ENCODE measurements at regions not wholly inside any gene's neighbourhood (a gene's known extent, or its start where the extent isn't known, plus 50 kb on each side); places are given as distances from the start of the nearest gene placed in this dataset.

GRCh38 chr1:162973381-162973795, 95.8 kb upstream of the RGS4 start:
- Histone ChIP-seq H3K27ac (ENCODE audit: insufficient read length, low read depth, low read length) (no peak overlapping the region), H3K4me1 (ENCODE audit: insufficient read depth, low read length) (no peaks in the 10 kb centered on the region), H4K8ac (replicated peaks; ENCODE audit: insufficient read length, low read depth, low read length) (no peak overlapping the region), H4K91ac (ENCODE audit: insufficient read length, low read depth, low read length) (no peak overlapping the region), H3K18ac (ENCODE audit: insufficient read length, low read depth, low read length) (no peak overlapping the region), H2AFZ (ENCODE audit: low read length) (no peak overlapping the region), H3K79me1 (ENCODE audit: insufficient read depth, low read depth, low read length, poor library complexity, severe bottlenecking) (no peaks in the 10 kb centered on the region), H3K23me2 (ENCODE audit: insufficient read length, low read depth, low read length, poor library complexity, severe bottlenecking) (no peaks in the 10 kb centered on the region), H3K14ac (ENCODE audit: insufficient read depth, low read length) (no peak overlapping the region), H4K5ac (ENCODE audit: insufficient read length, low read depth, low read length) (no peak overlapping the region), H4K20me1 (ENCODE audit: control insufficient read depth, insufficient read depth, insufficient read length) (no peaks in the 10 kb centered on the region), H3K27me3 (ENCODE audit: insufficient read depth, low read length) (no peaks in the 10 kb centered on the region), H3K9me3 (ENCODE audit: control insufficient read depth, low read depth, low read length) (no peaks in the 10 kb centered on the region), H2BK12ac (ENCODE audit: insufficient read length, low read depth, low read length) (no peak overlapping the region), H2BK120ac (ENCODE audit: low read depth, low read length, poor library complexity, severe bottlenecking) (no peak overlapping the region), H3K4ac (ENCODE audit: low read depth, low read length) (no peak overlapping the region), H3K4me2 (ENCODE audit: insufficient read depth, insufficient read length, low read length) (no peak overlapping the region), H3K9ac (ENCODE audit: extremely low read depth, insufficient read length, low read length) (no peak overlapping the region), H2BK20ac (ENCODE audit: low read depth, low read length, poor library complexity, severe bottlenecking) (no peak overlapping the region), H3K23ac (ENCODE audit: insufficient read length, low read depth, low read length) (no peak overlapping the region), H3K56ac (ENCODE audit: insufficient read length, low read depth, low read length) (no peak overlapping the region), H2BK15ac (ENCODE audit: low read depth, low read length) (no peak overlapping the region), H3T11ph (ENCODE audit: low read length) (no peak overlapping the region), H2AK5ac (ENCODE audit: insufficient read length, low read length) (no peak overlapping the region), H3K79me2 (ENCODE audit: insufficient read depth, low read length) (no peaks in the 10 kb centered on the region), H2BK5ac (ENCODE audit: insufficient read length, low read length) (no peak overlapping the region)
- Mint-ChIP-seq H3K36me3 (ENCODE audit: insufficient read depth in 1 of 3, low read depth in 3 of 3) (no peaks in the 10 kb centered on the region), H3K27me3 (ENCODE audit: low read depth) (no peaks in the 10 kb centered on the region; the same call in 1 of the 2 replicates), H3K4me1 (peaks cover 0 to 6% of the 10 kb centered on the region in 2 experiments; a peak in 2 of 4 replicates), H3K4me3 (no peak overlapping the region), H3K9me3 (no peaks in the 10 kb centered on the region), H3K27ac (no peak overlapping the region)
- TF ChIP-seq CTCF (conservative IDR thresholded peaks at IDR 0.05): no peak
- no peak for DNase-seq

All from H9 (cell line).